AG09309 (cell line): ENCODE measurements at regions not wholly inside any gene's neighbourhood (a gene's known extent, or its start where the extent isn't known, plus 50 kb on each side); places are given as distances from the start of the nearest gene placed in this dataset.

Source experiments
- DNase-seq: peaks from one replicate; pipeline ENCODE4 v3.0.0-alpha.2; 2010; ENCODE audit warnings: low read depth
- H3K4me3 ChIP-seq: 2 replicates; pipeline ENCODE4 v1.5.1; 2011; ENCODE audit warnings: mild to moderate bottlenecking, low read depth, low read length, moderate library complexity; ENCODE audit not compliant: control insufficient read depth
- TF ChIP-seq, protein P1 (sequence below): IDR thresholded peaks from 2 replicates; pipeline ENCODE4 v1.5.1; 2011; ENCODE audit warnings: mild to moderate bottlenecking, low read depth, low read length, inconsistent platforms; ENCODE audit not compliant: insufficient read depth, control insufficient read depth; ENCODE audit errors: missing control alignments

- H3K4me3 ChIP-seq: no peak overlapping the region
- no peak for DNase-seq
Measured at GRCh38 chr4:20591571-20591970, 108.7 kb upstream of the PACRGL start.

GRCh38 chr4:20592013-20592412, 108.2 kb upstream of the PACRGL start:
- no peak for DNase-seq
- TF ChIP-seq, protein P1, sequence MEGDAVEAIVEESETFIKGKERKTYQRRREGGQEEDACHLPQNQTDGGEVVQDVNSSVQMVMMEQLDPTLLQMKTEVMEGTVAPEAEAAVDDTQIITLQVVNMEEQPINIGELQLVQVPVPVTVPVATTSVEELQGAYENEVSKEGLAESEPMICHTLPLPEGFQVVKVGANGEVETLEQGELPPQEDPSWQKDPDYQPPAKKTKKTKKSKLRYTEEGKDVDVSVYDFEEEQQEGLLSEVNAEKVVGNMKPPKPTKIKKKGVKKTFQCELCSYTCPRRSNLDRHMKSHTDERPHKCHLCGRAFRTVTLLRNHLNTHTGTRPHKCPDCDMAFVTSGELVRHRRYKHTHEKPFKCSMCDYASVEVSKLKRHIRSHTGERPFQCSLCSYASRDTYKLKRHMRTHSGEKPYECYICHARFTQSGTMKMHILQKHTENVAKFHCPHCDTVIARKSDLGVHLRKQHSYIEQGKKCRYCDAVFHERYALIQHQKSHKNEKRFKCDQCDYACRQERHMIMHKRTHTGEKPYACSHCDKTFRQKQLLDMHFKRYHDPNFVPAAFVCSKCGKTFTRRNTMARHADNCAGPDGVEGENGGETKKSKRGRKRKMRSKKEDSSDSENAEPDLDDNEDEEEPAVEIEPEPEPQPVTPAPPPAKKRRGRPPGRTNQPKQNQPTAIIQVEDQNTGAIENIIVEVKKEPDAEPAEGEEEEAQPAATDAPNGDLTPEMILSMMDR: no peak
- no peak overlapping the region for H3K4me3 ChIP-seq

More at GRCh38 chr4:20591571-20591970, 108.7 kb upstream of the PACRGL start:
- TF ChIP-seq, protein P1: no peak

GRCh38 chr4:20592663-20593062, 107.6 kb upstream of the PACRGL start:
- DNase-seq: no peak
- TF ChIP-seq, protein P1: no peak

DNA sequence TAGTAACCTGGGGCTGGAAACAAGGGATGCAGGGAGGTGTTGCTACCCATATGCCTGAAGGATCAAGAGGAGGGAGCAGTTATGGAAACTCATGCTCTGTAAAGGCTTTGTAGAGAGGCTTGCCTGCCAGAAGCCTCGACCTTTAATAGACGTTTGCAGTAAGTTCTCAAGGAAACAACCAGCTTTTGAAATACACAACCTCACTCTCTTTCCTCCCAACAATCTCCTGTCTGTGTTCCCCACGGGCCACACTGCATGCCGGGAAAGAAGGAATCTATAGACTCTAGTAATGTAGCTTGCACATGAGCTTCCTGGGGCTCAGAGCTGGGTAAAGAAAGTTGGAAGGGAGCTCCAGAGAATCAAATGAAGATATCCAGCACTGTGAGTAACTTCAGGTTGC, 101.6 kb upstream of the PACRGL start:
- TF ChIP-seq, protein P1: no peak
- no peak for DNase-seq
- H3K4me3 ChIP-seq: no peak overlapping the region

More at GRCh38 chr4:20592663-20593062, 107.6 kb upstream of the PACRGL start:
- H3K4me3 ChIP-seq: no peak overlapping the region

DNA sequence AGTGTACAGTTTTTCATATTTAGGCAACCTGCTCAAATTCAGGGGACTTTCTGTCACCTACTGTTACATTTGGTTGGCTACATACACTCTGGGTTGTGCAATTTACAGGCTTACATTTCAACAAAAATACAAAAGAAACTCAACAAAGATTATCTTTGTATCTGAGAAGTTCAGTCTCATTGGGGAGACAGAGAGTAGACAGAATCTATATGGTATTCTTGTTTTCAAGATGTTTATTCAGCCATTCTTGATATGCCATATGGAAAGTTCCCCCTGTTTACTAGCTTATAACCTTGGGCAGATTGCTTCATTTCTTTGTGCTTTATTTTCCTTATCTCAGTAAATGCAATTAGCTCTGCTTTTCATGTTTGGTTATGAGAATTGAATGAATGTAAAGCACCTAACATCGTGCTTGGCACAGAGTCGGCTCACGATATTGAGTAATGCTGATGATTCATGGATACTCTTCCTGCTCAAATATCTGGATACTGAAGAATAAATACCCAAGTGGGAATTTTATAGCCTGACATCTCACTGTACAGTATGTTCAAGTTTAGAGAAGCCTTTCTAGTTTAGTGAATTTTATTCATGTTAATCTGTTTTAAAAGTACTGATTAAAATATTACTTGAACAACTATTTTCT, 96.5 kb upstream of the PACRGL start:
- TF ChIP-seq, protein P1: no peak

DNA sequence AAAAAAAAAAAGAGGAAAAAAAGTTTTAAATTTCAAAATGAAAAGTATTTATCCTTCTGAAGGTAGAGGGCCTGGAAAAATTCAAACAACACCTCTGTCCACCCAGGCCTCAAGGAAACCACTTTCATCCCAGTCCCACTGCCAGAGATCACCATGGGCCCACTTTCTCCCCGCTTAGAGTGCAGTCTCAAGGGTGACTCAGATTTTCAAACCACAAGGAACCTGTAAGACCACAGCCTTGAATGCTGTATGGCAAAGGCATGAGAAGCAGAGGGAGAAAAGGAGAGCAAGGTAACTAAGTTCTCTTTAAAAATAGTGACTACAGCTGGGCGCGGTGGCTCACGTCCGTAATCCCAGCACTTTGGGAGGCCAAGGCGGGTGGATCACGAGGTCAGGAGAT, 87.9 kb upstream of the PACRGL start:
- TF ChIP-seq, protein P1: no peak
- no peak overlapping the region for H3K4me3 ChIP-seq
- no peak for DNase-seq

More for the DNA sequence above, 96.5 kb upstream of the PACRGL start:
- no peak overlapping the region for H3K4me3 ChIP-seq
- DNase-seq: peak; percentile 35

DNA sequence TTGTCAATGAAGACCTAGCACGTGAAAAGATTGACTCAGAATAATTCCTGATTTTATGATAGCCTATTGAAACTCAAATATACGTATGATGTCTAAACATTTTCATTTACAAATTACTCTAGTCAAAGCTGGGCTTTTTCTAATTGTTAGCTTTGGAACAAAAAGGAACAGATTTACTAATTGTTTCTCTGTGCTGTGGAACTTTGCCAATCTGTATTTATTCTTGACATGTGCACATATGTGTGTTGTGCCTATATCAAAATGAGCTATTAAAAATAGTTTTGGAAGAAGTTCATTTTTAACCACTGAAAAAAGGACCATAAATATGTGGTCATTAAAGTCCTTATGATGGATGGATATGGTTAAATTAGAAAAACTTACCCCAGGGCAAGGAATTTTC, 85.4 kb upstream of the PACRGL start:
- no peak overlapping the region for H3K4me3 ChIP-seq
- TF ChIP-seq, protein P1: no peak
- DNase-seq: no peak
